HEK293 (cell line): ENCODE measurements at regions not wholly inside any gene's neighbourhood (a gene's known extent, or its start where the extent isn't known, plus 50 kb on each side); places are given as distances from the start of the nearest gene placed in this dataset.

Experiments
- CTCF ChIA-PET: fragments of 350-600 bp; formaldehyde crosslinking; extraction: SDS; loops from one replicate; lab custom pipeline; 2021; ENCODE audit warnings: antibody characterized with exemption; lab: Yijun Ruan, JAX
- POLR2A ChIA-PET: fragments of 300-600 bp; formaldehyde crosslinking; extraction: SDS; loops from one replicate; lab custom pipeline; 2020; ENCODE audit warnings: antibody characterized with exemption, inconsistent platforms; lab: Yijun Ruan, JAX
- H3K27ac ChIP-seq: fragments of 200-500 bp; sonication (Bioruptor generic); 2 replicates; pipeline ENCODE4 v1.5.1; 2014; ENCODE audit warnings: low read depth, low read length, control low read depth, inconsistent platforms; ENCODE audit errors: extremely low read depth
- H3K36me3 ChIP-seq, 2 experiments: fragments of 200-500 bp in 1 of 2; sonication (Bioruptor generic) in 1 of 2; 1 replicate in 1 of 2; 2 replicates in 1 of 2; pipeline ENCODE4 v1.5.1; 2014 to 2017; ENCODE audit warnings: inconsistent platforms in 2 of 2, low read length in 2 of 2; ENCODE audit not compliant: control insufficient read depth in 2 of 2, insufficient read depth in 1 of 2
- H3K4me1 ChIP-seq: fragments of 200-500 bp; sonication (Bioruptor generic); 2 replicates; pipeline ENCODE4 v1.5.1; 2014; ENCODE audit warnings: mild to moderate bottlenecking, low read length, inconsistent platforms; ENCODE audit not compliant: control insufficient read depth, insufficient read depth
- H3K4me3 ChIP-seq: 2 replicates; pipeline ENCODE4 v1.5.1; 2011; ENCODE audit warnings: low read depth, mild to moderate bottlenecking, control low read depth, low read length, moderate library complexity
- H3K9me3 ChIP-seq: fragments of 200-500 bp; sonication (Bioruptor generic); 2 replicates; pipeline ENCODE4 v1.5.1; 2014; ENCODE audit warnings: low read depth, low read length, inconsistent platforms; ENCODE audit not compliant: control insufficient read depth, insufficient read depth
- GLI4 ChIP-seq: fragments of 450-650 bp; formaldehyde crosslinking; IDR thresholded peaks from 2 replicates; pipeline ENCODE4 v1.5.1; 2016; ENCODE audit warnings: missing biosample characterization, missing genetic modification characterization
- HOXD13 ChIP-seq: sonication (generic); formaldehyde crosslinking; IDR thresholded peaks from 2 replicates; pipeline ENCODE4 v1.8.0; 2022; ENCODE audit warnings: missing genetic modification reagents, borderline replicate concordance
- KLF7 ChIP-seq: fragments of 450-650 bp; formaldehyde crosslinking; IDR thresholded peaks from 2 replicates; pipeline ENCODE4 v1.5.1; 2016; ENCODE audit warnings: missing biosample characterization, missing genetic modification characterization, borderline replicate concordance
- MYNN ChIP-seq: fragments of 450-650 bp; formaldehyde crosslinking; IDR thresholded peaks from 2 replicates; pipeline ENCODE4 v1.5.1; 2016; ENCODE audit warnings: missing biosample characterization, missing genetic modification characterization, borderline replicate concordance
- OSR2 ChIP-seq: fragments of 450-650 bp; formaldehyde crosslinking; IDR thresholded peaks from 2 replicates; pipeline ENCODE4 v1.5.1; 2016; ENCODE audit warnings: missing biosample characterization, missing genetic modification characterization
- ZBTB1 ChIP-seq: fragments of 450-650 bp; formaldehyde crosslinking; IDR thresholded peaks from 2 replicates; pipeline ENCODE4 v1.5.1; 2016; ENCODE audit warnings: missing biosample characterization, missing genetic modification characterization
- ZEB2 ChIP-seq: fragments of 450-650 bp; formaldehyde crosslinking; IDR thresholded peaks from 2 replicates; pipeline ENCODE4 v1.5.1; 2016; ENCODE audit warnings: missing biosample characterization, missing genetic modification characterization
- ZNF112 ChIP-seq: fragments of 450-650 bp; formaldehyde crosslinking; IDR thresholded peaks from 2 replicates; pipeline ENCODE4 v1.5.0; 2017; ENCODE audit warnings: missing biosample characterization, missing genetic modification characterization
- ZNF121 ChIP-seq: fragments of 450-650 bp; formaldehyde crosslinking; IDR thresholded peaks from 2 replicates; pipeline ENCODE4 v1.5.1; 2016; ENCODE audit warnings: missing biosample characterization, missing genetic modification characterization
- ZNF16 ChIP-seq: fragments of 450-650 bp; formaldehyde crosslinking; IDR thresholded peaks from 2 replicates; pipeline ENCODE4 v1.5.1; 2016; ENCODE audit warnings: low read depth, missing biosample characterization, missing genetic modification characterization
- ZNF169 ChIP-seq: fragments of 450-650 bp; formaldehyde crosslinking; IDR thresholded peaks from 2 replicates; pipeline ENCODE4 v1.5.1; 2016; ENCODE audit warnings: missing biosample characterization, missing genetic modification characterization
- ZNF2 ChIP-seq: fragments of 450-650 bp; formaldehyde crosslinking; IDR thresholded peaks from 2 replicates; pipeline ENCODE4 v1.5.1; 2016; ENCODE audit warnings: missing biosample characterization, missing genetic modification characterization
- ZNF292 ChIP-seq: fragments of 450-650 bp; formaldehyde crosslinking; IDR thresholded peaks from 2 replicates; pipeline ENCODE4 v1.5.1; 2016; ENCODE audit warnings: low read depth, missing biosample characterization, missing genetic modification characterization, borderline replicate concordance
- ZNF529 ChIP-seq: fragments of 450-650 bp; formaldehyde crosslinking; IDR thresholded peaks from 2 replicates; pipeline ENCODE4 v1.5.1; 2017; ENCODE audit warnings: missing genetic modification characterization, missing biosample characterization; ENCODE audit not compliant: insufficient replicate concordance
- ZNF626 ChIP-seq: fragments of 450-650 bp; sonication (Bioruptor Pico); formaldehyde crosslinking; IDR thresholded peaks from 2 replicates; pipeline ENCODE4 v1.5.1; 2018; ENCODE audit warnings: missing biosample characterization, missing genetic modification characterization, inconsistent platforms
- ZNF660 ChIP-seq: fragments of 450-650 bp; IDR thresholded peaks from 2 replicates; pipeline ENCODE4 v1.5.1; 2018; ENCODE audit warnings: missing biosample characterization, mild to moderate bottlenecking, missing genetic modification characterization
- ZNF664 ChIP-seq: fragments of 450-650 bp; formaldehyde crosslinking; IDR thresholded peaks from 2 replicates; pipeline ENCODE4 v1.5.1; 2016; ENCODE audit warnings: missing biosample characterization, missing genetic modification characterization
- ZNF785 ChIP-seq: fragments of 450-650 bp; formaldehyde crosslinking; IDR thresholded peaks from 2 replicates; pipeline ENCODE4 v1.5.1; 2016; ENCODE audit warnings: missing biosample characterization, missing genetic modification characterization
- ZSCAN23 ChIP-seq: fragments of 450-650 bp; formaldehyde crosslinking; IDR thresholded peaks from 2 replicates; pipeline ENCODE4 v1.5.1; 2016; ENCODE audit warnings: missing biosample characterization, missing genetic modification characterization
- TF ChIP-seq, protein P1 (sequence below): fragments of 450-650 bp; formaldehyde crosslinking; IDR thresholded peaks from 2 replicates; pipeline ENCODE4 v1.5.1; 2016; ENCODE audit warnings: missing biosample characterization, missing genetic modification characterization, low read depth
- TF ChIP-seq, protein P2 (sequence below): fragments of 450-650 bp; formaldehyde crosslinking; IDR thresholded peaks from 2 replicates; pipeline ENCODE4 v1.5.1; 2016; ENCODE audit warnings: missing biosample characterization, missing genetic modification characterization
- TF ChIP-seq, protein P3 (sequence below): fragments of 450-650 bp; formaldehyde crosslinking; IDR thresholded peaks from 2 replicates; pipeline ENCODE4 v1.5.1; 2016; ENCODE audit warnings: missing biosample characterization, missing genetic modification characterization
- TF ChIP-seq, protein P4 (sequence below): fragments of 450-650 bp; formaldehyde crosslinking; conservative IDR thresholded peaks from 2 replicates; pipeline ENCODE4 v1.5.1; 2016; ENCODE audit warnings: low read depth, missing biosample characterization, missing genetic modification characterization

DNA sequence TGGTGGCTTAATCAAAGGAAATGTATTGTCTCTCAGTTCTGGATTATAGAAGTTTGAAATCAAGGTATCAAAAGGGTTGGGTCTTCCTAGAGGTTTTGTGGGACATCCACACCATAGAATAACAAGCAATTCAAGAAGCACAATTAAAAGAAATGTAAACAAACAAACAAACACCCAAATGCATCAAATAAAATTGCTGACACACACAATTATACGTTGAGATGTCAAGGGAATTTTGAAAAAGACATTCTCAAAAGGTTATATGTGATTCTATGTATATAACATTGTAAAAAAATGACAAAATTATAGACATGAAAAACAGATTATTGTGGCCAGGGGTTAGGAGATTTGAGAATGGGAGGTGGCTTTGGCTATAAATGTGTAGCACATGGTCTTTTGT is 250.7 kb upstream of the AGA start:
- POLR2A ChIA-PET: no interaction called here
- no peak overlapping the region for H3K4me3 ChIP-seq
- CTCF ChIA-PET: no interaction called here

DNA sequence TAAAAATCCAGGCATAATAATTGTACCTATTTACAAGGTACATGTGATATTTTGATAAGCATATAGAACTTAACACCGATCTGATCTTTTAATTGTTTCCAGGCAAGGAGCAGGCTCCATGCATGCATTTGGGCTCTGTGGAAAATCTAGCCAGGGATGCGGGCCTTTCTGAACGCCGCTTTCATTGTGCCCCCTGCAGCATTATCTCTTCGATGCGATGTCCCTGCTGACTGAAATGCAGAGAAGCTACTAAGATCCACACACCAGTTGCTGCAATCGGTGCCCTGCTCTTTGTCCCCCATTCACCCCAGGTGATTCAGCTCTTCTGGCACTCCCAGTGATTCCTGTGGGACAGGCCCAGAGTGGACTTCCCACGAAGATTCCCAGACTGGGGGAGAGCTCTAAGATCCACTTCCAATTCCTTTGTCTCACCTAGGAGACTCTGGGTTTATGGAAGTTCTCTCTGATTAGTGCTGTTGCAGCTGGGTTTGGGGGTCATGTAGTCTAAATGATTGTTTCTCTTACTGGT is 254.3 kb upstream of the AGA start:
- CTCF ChIA-PET: no interaction called here
- no peaks in the 10 kb centered on the region for H3K4me1 ChIP-seq
- H3K4me3 ChIP-seq: no peak overlapping the region
- POLR2A ChIA-PET: no interaction called here
- H3K9me3 ChIP-seq: no peaks in the 10 kb centered on the region
- no peaks in the 10 kb centered on the region for H3K36me3 ChIP-seq
- TF ChIP-seq ZNF112 (tag by site-specific recombination) (no peak), ZNF660 (tag by site-specific recombination) (no peak), ZNF292 (tag by site-specific recombination) (no peak), ZNF785 (tag by site-specific recombination) (no peak), ZNF626 (tag by site-specific recombination) (no peak), ZNF529 (tag by site-specific recombination) (no peak), ZNF169 (no peak), ZNF121 (tag by site-specific recombination) (no peak), MYNN (no peak), ZEB2 (no peak), ZNF2 (tag by site-specific recombination) (no peak)
- TF ChIP-seq, protein P1, sequence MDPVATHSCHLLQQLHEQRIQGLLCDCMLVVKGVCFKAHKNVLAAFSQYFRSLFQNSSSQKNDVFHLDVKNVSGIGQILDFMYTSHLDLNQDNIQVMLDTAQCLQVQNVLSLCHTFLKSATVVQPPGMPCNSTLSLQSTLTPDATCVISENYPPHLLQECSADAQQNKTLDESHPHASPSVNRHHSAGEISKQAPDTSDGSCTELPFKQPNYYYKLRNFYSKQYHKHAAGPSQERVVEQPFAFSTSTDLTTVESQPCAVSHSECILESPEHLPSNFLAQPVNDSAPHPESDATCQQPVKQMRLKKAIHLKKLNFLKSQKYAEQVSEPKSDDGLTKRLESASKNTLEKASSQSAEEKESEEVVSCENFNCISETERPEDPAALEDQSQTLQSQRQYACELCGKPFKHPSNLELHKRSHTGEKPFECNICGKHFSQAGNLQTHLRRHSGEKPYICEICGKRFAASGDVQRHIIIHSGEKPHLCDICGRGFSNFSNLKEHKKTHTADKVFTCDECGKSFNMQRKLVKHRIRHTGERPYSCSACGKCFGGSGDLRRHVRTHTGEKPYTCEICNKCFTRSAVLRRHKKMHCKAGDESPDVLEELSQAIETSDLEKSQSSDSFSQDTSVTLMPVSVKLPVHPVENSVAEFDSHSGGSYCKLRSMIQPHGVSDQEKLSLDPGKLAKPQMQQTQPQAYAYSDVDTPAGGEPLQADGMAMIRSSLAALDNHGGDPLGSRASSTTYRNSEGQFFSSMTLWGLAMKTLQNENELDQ (tag by site-specific recombination): no peak
- TF ChIP-seq, protein P2, sequence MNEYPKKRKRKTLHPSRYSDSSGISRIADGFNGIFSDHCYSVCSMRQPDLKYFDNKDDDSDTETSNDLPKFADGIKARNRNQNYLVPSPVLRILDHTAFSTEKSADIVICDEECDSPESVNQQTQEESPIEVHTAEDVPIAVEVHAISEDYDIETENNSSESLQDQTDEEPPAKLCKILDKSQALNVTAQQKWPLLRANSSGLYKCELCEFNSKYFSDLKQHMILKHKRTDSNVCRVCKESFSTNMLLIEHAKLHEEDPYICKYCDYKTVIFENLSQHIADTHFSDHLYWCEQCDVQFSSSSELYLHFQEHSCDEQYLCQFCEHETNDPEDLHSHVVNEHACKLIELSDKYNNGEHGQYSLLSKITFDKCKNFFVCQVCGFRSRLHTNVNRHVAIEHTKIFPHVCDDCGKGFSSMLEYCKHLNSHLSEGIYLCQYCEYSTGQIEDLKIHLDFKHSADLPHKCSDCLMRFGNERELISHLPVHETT (tag by site-specific recombination): no peak
- TF ChIP-seq, protein P3, sequence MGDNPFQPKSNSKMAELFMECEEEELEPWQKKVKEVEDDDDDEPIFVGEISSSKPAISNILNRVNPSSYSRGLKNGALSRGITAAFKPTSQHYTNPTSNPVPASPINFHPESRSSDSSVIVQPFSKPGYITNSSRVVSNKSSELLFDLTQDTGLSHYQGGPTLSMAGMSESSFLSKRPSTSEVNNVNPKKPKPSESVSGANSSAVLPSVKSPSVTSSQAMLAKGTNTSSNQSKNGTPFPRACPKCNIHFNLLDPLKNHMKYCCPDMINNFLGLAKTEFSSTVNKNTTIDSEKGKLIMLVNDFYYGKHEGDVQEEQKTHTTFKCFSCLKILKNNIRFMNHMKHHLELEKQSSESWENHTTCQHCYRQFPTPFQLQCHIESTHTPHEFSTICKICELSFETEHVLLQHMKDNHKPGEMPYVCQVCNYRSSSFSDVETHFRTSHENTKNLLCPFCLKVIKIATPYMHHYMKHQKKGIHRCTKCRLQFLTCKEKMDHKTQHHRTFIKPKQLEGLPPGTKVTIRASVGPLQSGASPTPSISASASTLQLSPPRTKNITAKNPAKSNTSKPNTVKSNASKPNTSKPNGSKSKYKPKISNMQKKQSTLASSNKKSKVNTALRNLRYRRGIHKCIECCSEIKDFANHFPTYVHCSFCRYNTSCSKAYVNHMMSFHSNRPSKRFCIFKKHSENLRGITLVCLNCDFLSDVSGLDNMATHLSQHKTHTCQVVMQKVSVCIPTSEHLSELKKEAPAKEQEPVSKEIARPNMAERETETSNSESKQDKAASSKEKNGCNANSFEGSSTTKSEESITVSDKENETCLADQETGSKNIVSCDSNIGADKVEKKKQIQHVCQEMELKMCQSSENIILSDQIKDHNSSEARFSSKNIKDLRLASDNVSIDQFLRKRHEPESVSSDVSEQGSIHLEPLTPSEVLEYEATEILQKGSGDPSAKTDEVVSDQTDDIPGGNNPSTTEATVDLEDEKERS: no peak
- TF ChIP-seq, protein P4, sequence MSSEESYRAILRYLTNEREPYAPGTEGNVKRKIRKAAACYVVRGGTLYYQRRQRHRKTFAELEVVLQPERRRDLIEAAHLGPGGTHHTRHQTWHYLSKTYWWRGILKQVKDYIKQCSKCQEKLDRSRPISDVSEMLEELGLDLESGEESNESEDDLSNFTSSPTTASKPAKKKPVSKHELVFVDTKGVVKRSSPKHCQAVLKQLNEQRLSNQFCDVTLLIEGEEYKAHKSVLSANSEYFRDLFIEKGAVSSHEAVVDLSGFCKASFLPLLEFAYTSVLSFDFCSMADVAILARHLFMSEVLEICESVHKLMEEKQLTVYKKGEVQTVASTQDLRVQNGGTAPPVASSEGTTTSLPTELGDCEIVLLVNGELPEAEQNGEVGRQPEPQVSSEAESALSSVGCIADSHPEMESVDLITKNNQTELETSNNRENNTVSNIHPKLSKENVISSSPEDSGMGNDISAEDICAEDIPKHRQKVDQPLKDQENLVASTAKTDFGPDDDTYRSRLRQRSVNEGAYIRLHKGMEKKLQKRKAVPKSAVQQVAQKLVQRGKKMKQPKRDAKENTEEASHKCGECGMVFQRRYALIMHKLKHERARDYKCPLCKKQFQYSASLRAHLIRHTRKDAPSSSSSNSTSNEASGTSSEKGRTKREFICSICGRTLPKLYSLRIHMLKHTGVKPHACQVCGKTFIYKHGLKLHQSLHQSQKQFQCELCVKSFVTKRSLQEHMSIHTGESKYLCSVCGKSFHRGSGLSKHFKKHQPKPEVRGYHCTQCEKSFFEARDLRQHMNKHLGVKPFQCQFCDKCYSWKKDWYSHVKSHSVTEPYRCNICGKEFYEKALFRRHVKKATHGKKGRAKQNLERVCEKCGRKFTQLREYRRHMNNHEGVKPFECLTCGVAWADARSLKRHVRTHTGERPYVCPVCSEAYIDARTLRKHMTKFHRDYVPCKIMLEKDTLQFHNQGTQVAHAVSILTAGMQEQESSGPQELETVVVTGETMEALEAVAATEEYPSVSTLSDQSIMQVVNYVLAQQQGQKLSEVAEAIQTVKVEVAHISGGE: no peak
- no peak overlapping the region for H3K27ac ChIP-seq

More for the DNA sequence above, 250.7 kb upstream of the AGA start:
- Histone ChIP-seq H3K36me3 (no peaks in the 10 kb centered on the region), H3K27ac (no peak overlapping the region), H3K4me1 (no peaks in the 10 kb centered on the region), H3K9me3 (no peaks in the 10 kb centered on the region)
- TF ChIP-seq ZSCAN23 (no peak), MYNN (no peak), KLF7 (tag by site-specific recombination) (no peak), OSR2 (no peak), ZNF16 (tag by site-specific recombination) (no peak), ZNF664 (tag by site-specific recombination) (no peak), HOXD13 (CRISPR knock-in tag) (no peak), ZBTB1 (no peak), GLI4 (tag by site-specific recombination) (no peak)
